OCI-LY7 (cell line): ENCODE measurements at regions not wholly inside any gene's neighbourhood (a gene's known extent, or its start where the extent isn't known, plus 50 kb on each side); places are given as distances from the start of the nearest gene placed in this dataset.

Source experiments
- BruUV-seq: library from RNA; stranded (reverse); fragments of 400-500 nt; replicated peaks from 2 replicates; lab custom pipeline; 2021; lab: Mats Ljungman, UMichigan
- CTCF ChIA-PET: fragments of 300-600 bp; sonication (Branson Sonifier 250); formaldehyde crosslinking; loops from one replicate; lab custom pipeline; 2022; ENCODE audit warnings: antibody characterized with exemption; ENCODE audit not compliant: unreplicated experiment; lab: Charles Lee
- POLR2A ChIA-PET: fragments of 300-600 bp; sonication (Branson Sonifier 250); formaldehyde crosslinking; loops from one replicate; lab custom pipeline; 2022; ENCODE audit warnings: antibody characterized with exemption; lab: Charles Lee
- DNase-seq: peaks from one replicate; pipeline ENCODE4 v3.0.0-alpha.2; 2015; ENCODE audit warnings: low spot score
- H2AFZ ChIP-seq: fragments of 200-600 bp; sonication (generic), shearing (Covaris generic); 2 replicates; pipeline ENCODE4 v1.6.1; 2014; ENCODE audit warnings: mild to moderate bottlenecking, antibody characterized with exemption, low read length, moderate library complexity
- H3K27ac ChIP-seq: fragments of 200-600 bp; sonication (generic); 2 replicates; pipeline ENCODE4 v1.5.1; 2014; ENCODE audit warnings: mixed run types, low read depth, mild to moderate bottlenecking, moderate library complexity, low read length, inconsistent platforms; ENCODE audit not compliant: poor library complexity, severe bottlenecking
- H3K36me3 ChIP-seq: fragments of 200-600 bp; sonication (generic); 2 replicates; pipeline ENCODE4 v1.6.1; 2014; ENCODE audit warnings: mild to moderate bottlenecking, antibody characterized with exemption, low read length, moderate library complexity, mixed read lengths; ENCODE audit not compliant: insufficient read depth
- H3K4me1 ChIP-seq: fragments of 200-600 bp; sonication (generic); 2 replicates; pipeline ENCODE4 v1.5.1; 2014; ENCODE audit warnings: mild to moderate bottlenecking, low read length; ENCODE audit not compliant: insufficient read depth, poor library complexity, severe bottlenecking
- H3K4me2 ChIP-seq: fragments of 200-600 bp; sonication (generic); 2 replicates; pipeline ENCODE4 v1.6.1; 2014; ENCODE audit warnings: mild to moderate bottlenecking, low read length
- H3K4me3 ChIP-seq: fragments of 200-600 bp; sonication (generic); 2 replicates; pipeline ENCODE4 v1.5.1; 2014; ENCODE audit warnings: mild to moderate bottlenecking, low read depth, low read length; ENCODE audit not compliant: poor library complexity, severe bottlenecking
- H3K79me2 ChIP-seq: fragments of 200-600 bp; sonication (generic); 2 replicates; pipeline ENCODE4 v1.6.1; 2016; ENCODE audit warnings: low read depth, mild to moderate bottlenecking, low read length, moderate library complexity, mixed read lengths; ENCODE audit not compliant: insufficient read depth
- H3K9me2 ChIP-seq: fragments of 200-600 bp; sonication (generic); 2 replicates; pipeline ENCODE4 v1.6.1; 2016; ENCODE audit warnings: mild to moderate bottlenecking, low read length, mixed read lengths; ENCODE audit not compliant: insufficient read depth
- H3K9me3 ChIP-seq: fragments of 200-600 bp; sonication (generic); 2 replicates; pipeline ENCODE4 v1.6.1; 2014; ENCODE audit warnings: mild to moderate bottlenecking, mixed run types, low read length, mixed read lengths
- H4K20me1 ChIP-seq: fragments of 200-600 bp; sonication (generic); 2 replicates; pipeline ENCODE4 v1.6.1; 2014; ENCODE audit warnings: mild to moderate bottlenecking, antibody characterized with exemption, low read length, moderate library complexity, mixed read lengths; ENCODE audit not compliant: insufficient read depth
- EZH2phosphoT487 ChIP-seq: fragments of 200-600 bp; sonication (generic); IDR thresholded peaks from 2 replicates; pipeline ENCODE4 v1.6.1; 2018; ENCODE audit warnings: low read depth, borderline replicate concordance, mild to moderate bottlenecking, mixed run types, antibody characterized with exemption, low read length, moderate library complexity, mixed read lengths
- intact Hi-C: fragments of 100-400 bp; cut with micrococcal nuclease; formaldehyde crosslinking; loops from one replicate; pipeline ENCODE4 v1.10.0; 2022; ENCODE audit not compliant: unreplicated experiment
- TF ChIP-seq, protein P1 (sequence below): fragments of 200-600 bp; sonication (generic); conservative IDR thresholded peaks from 2 replicates; pipeline ENCODE4 v1.5.1; 2014; ENCODE audit warnings: mild to moderate bottlenecking, antibody characterized with exemption, low read length, moderate library complexity, mixed read lengths

DNA sequence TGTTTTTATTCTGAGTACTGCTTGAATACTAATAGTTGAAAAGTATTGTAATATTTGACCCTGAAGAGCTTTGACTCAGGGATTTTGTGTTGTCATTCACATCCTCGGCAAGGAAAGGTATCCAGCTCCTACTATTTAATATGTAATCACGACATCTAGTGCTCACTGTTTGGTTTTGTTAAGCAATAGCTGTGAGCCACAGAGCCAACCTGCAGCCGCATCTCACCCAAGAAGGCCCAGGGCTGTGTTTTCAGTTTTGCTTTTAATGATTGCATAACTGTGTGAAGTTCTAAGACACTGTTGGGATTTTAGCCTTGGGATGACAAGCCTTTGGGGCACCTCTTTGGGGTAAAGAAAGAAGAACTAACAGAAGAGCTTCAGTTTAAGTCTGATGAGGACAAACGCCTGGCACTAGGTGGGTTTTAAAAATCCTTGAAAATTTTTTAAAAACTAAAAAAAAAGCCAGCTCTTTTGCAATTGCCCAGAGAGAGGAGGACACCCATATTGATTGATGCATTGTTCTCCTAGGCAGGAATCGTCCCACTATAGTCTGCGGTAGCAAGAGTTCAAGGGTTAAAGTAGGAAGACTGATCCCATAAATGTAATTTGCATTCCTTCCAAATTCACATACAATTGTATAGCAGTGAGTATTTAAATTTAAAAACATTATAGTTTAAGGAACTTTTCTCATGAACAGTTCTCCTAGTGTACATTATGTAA lies 157.8 kb downstream of the RELL1 start:
- H3K4me3 ChIP-seq = no peak overlapping the region

DNA sequence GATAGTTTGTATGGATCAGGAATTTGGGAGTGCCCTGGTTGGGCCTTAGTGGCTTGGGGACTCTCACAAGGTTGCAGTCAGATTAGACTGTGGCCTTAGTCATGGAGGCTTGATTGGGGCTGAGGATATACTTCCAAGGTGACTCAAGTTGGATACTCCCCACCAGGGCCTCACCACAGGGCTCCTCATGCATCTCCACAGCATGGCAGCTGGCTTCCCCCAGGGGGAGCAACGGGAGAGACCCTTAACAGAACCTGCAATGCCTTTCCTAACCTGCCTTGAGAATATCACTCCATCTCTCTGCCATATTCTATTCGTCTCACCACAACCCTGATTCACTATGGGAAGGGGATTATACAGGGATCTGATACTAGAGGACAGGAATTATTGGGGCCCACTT lies 161.9 kb downstream of the RELL1 start:
- DNase-seq = no peak
- no peaks in the 10 kb centered on the region for H3K9me3 ChIP-seq
- no peak overlapping the region for H3K27ac ChIP-seq
- H3K4me2 ChIP-seq = no peak overlapping the region
- intact Hi-C loops = no loop called here
- H3K9me2 ChIP-seq = no peaks in the 10 kb centered on the region
- POLR2A ChIA-PET = no interaction called here
- CTCF ChIA-PET = no interaction called here
- no TSS peak for BruUV-seq
- H2AFZ ChIP-seq = no peak overlapping the region
- H3K79me2 ChIP-seq = no peaks in the 10 kb centered on the region
- TF ChIP-seq, protein P1, sequence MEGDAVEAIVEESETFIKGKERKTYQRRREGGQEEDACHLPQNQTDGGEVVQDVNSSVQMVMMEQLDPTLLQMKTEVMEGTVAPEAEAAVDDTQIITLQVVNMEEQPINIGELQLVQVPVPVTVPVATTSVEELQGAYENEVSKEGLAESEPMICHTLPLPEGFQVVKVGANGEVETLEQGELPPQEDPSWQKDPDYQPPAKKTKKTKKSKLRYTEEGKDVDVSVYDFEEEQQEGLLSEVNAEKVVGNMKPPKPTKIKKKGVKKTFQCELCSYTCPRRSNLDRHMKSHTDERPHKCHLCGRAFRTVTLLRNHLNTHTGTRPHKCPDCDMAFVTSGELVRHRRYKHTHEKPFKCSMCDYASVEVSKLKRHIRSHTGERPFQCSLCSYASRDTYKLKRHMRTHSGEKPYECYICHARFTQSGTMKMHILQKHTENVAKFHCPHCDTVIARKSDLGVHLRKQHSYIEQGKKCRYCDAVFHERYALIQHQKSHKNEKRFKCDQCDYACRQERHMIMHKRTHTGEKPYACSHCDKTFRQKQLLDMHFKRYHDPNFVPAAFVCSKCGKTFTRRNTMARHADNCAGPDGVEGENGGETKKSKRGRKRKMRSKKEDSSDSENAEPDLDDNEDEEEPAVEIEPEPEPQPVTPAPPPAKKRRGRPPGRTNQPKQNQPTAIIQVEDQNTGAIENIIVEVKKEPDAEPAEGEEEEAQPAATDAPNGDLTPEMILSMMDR = no peak
- TF ChIP-seq EZH2phosphoT487 = no peak
- H3K36me3 ChIP-seq = no peaks in the 10 kb centered on the region
- no peaks in the 10 kb centered on the region for H3K4me1 ChIP-seq
- no peak overlapping the region for H3K4me3 ChIP-seq
- no peaks in the 10 kb centered on the region for H4K20me1 ChIP-seq

More for the DNA sequence above, 157.8 kb downstream of the RELL1 start:
- no peak for TF ChIP-seq EZH2phosphoT487
- TF ChIP-seq, protein P1 = no peak
- Histone ChIP-seq H3K79me2 (no peaks in the 10 kb centered on the region), H3K9me2 (no peaks in the 10 kb centered on the region), H3K9me3 (no peaks in the 10 kb centered on the region), H3K36me3 (no peaks in the 10 kb centered on the region), H3K4me2 (no peak overlapping the region), H2AFZ (no peak overlapping the region), H3K4me1 (no peaks in the 10 kb centered on the region), H4K20me1 (no peaks in the 10 kb centered on the region), H3K27ac (no peak overlapping the region)
- no peak for DNase-seq
- intact Hi-C loops = no loop called here
- ChIA-PET POLR2A (interaction anchor here (0.5 to 1.0 kb wide), 3 partner anchors 15 to 1128 kb away, joined by 3 read pairs; no protein-coding TSS in a partner anchor), CTCF (no interaction called here)
- BruUV-seq = no TSS peak

DNA sequence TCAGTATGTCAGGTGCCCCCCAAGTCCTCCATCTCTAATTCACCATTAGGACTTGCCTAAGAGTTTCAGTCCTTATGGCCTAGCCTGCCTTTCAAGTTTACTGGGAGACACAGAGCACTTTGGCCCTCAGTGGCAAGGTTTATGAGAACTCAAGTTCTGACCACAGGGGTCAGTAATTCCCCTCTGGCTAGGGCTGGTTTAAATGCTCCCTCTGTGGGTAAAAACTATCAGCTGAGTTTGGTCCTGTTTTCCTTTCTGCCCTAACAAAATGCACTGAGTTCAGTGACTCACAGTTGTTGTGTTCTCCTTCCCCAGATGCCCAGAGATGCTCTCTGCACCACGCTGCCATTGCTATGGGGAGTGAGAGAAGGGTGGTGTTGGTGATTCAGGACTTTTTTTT lies 163.2 kb downstream of the RELL1 start:
- intact Hi-C loops = no loop called here
- ChIA-PET CTCF (no interaction called here), POLR2A (no interaction called here)
- Histone ChIP-seq H3K4me3 (no peak overlapping the region), H3K79me2 (no peaks in the 10 kb centered on the region), H3K36me3 (no peaks in the 10 kb centered on the region), H4K20me1 (no peaks in the 10 kb centered on the region), H3K9me2 (no peaks in the 10 kb centered on the region), H3K4me2 (no peak overlapping the region), H3K27ac (no peak overlapping the region), H2AFZ (no peak overlapping the region), H3K9me3 (no peaks in the 10 kb centered on the region), H3K4me1 (no peaks in the 10 kb centered on the region)
- no TSS peak for BruUV-seq
- no peak for TF ChIP-seq EZH2phosphoT487
- TF ChIP-seq, protein P1 = no peak
- DNase-seq = no peak
